RWPE1 (cell line): ENCODE measurements at regions not wholly inside any gene's neighbourhood (a gene's known extent, or its start where the extent isn't known, plus 50 kb on each side); places are given as distances from the start of the nearest gene placed in this dataset.
A peak's percentile ranks its signal among the peaks of the same experiment; 100 is the strongest.

Experiments
- CTCF ChIA-PET: fragments of 350-600 bp; sonication (Branson Sonifier 250); formaldehyde crosslinking; extraction: SDS; loops from one replicate; lab custom pipeline; 2021; lab: Yijun Ruan, JAX
- POLR2A ChIA-PET: fragments of 400-600 bp; formaldehyde crosslinking; extraction: SDS; loops from one replicate; lab custom pipeline; 2020; ENCODE audit warnings: antibody characterized with exemption; ENCODE audit not compliant: low non-redundant PET; lab: Yijun Ruan, JAX
- DNase-seq: peaks from one replicate; pipeline ENCODE4 v3.0.0; 2012; ENCODE audit warnings: low spot score
- H3K27ac ChIP-seq: fragments of 450-650 bp; 2 replicates; pipeline ENCODE4 v1.5.1; 2017
- TF ChIP-seq, protein P1 (sequence below): fragments of 450-650 bp; conservative IDR thresholded peaks from 2 replicates; pipeline ENCODE4 v1.5.1; 2017; ENCODE audit warnings: low read depth, mild to moderate bottlenecking

DNA sequence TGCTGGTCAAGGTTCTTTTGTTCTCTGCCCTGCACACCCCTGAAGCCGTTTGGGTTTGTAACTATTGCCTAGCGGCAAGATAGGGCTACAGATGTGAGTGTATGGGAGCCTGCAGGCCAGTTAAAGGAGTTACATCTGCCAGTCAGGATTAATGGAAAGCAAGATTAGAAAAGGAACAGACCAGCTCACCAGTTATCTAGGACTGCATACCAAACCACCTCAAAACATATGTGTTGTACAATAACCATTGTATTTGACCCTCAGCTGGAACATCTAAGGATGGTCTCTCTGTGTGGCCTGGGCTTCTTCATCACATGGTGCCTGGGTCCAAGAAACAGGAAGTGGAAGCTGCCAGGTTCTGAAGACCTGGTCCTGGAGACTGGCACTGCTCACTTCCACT lies 52.5 kb upstream of the FBXO28 start:
- CTCF ChIA-PET, result interaction anchor here (0.5 to 1.2 kb wide), 2 partner anchors 10 to 199 kb away, joined by 3 read pairs; no protein-coding TSS in a partner anchor
- H3K27ac ChIP-seq, result no peak overlapping the region

DNA sequence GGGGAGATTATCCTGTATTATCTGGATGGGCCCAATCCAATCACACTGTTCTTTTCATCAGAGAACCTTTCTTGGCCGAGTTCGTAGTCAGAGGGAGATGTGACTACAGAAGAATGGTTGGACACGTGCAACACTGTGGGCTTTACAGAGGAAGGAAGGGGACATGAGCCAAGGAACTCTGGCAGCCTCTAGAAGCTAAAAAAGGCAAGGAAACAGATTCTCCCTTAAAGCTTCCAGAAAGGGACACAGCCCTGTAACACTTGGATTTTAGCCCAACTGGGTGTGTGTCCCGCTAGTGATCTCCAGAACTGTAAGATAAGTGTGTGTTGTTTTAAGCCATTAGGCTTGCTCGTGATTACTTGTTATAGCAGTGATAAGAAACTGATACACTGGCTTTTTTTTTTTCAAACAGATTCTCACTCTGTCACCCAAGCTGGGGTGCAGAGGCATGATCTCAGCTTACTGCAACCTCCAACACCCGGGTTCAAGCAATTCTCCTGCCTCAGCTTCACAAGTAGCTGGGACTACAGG lies 53.9 kb upstream of the FBXO28 start:
- ChIA-PET CTCF (interaction anchor here (0.6 kb wide), 1 partner anchor 356 kb away, joined by 3 read pairs; no protein-coding TSS in a partner anchor), POLR2A (no interaction called here)
- TF ChIP-seq, protein P1, sequence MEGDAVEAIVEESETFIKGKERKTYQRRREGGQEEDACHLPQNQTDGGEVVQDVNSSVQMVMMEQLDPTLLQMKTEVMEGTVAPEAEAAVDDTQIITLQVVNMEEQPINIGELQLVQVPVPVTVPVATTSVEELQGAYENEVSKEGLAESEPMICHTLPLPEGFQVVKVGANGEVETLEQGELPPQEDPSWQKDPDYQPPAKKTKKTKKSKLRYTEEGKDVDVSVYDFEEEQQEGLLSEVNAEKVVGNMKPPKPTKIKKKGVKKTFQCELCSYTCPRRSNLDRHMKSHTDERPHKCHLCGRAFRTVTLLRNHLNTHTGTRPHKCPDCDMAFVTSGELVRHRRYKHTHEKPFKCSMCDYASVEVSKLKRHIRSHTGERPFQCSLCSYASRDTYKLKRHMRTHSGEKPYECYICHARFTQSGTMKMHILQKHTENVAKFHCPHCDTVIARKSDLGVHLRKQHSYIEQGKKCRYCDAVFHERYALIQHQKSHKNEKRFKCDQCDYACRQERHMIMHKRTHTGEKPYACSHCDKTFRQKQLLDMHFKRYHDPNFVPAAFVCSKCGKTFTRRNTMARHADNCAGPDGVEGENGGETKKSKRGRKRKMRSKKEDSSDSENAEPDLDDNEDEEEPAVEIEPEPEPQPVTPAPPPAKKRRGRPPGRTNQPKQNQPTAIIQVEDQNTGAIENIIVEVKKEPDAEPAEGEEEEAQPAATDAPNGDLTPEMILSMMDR, result no peak
- DNase-seq, result no peak
- no peak overlapping the region for H3K27ac ChIP-seq

More for the DNA sequence above, 52.5 kb upstream of the FBXO28 start:
- no peak for DNase-seq
- POLR2A ChIA-PET, result no interaction called here
- TF ChIP-seq, protein P1, result no peak

DNA sequence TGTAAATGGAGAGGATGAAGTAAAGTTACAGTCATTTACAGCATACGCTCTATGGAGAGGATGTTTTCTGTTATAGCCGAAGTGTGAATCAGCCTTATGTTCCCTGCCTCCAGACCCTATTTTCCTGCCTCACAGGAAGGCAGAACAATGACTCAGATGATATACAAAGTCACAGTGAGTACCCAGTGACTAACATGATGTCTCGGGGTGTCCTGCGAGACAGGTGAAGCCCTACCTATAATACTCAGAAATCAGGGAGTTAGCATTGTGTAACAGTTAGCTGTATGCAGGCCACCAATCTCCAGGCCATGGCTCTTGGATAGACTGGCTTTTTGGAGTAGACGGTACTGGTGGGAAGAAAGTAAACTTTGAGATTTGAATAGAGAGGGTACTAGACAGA lies 55.6 kb upstream of the FBXO28 start:
- no peak overlapping the region for H3K27ac ChIP-seq
- CTCF ChIA-PET, result no interaction called here
- TF ChIP-seq, protein P1, result no peak
- POLR2A ChIA-PET, result no interaction called here
- DNase-seq, result peak; percentile 79

DNA sequence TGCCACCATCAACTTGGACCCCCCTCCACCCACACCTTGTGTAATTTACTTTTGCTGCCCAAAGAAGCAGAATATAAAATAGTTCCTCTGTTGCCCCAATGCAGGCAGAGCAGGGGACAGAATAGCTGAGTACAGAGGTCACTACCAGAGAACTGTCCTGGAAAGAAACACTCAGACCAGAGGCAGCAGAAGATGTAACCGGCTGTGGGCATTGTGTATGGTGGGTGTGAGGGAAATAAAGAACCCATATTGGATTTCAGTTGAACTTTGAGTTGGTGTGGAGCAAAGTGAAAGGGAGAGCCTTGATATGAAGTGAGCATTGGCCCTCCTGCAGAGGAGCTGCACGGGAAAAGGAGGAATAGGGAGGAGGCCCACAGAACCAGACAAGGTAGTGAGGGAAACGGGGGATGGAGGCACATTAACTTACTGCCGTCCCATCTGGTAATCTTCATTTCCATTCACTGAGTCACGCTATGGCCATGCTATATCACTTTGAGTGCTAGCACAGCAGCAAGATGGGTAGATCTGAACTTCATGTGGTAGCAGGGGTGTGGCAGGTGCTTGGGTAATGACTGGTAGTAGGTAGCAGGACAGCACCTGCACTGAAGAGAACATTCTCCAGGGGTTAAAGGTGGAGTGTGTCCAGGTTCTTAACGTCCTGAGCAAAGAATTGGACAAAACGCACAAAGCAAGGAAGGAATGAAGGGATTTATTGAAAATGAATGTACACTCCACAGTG lies 56.3 kb upstream of the FBXO28 start:
- TF ChIP-seq, protein P1, result no peak
- peak; percentile 42 for DNase-seq
- no peak overlapping the region for H3K27ac ChIP-seq
- ChIA-PET POLR2A (no interaction called here), CTCF (interaction anchor here (0.7 kb wide), 1 partner anchor 1219 kb away, joined by 3 read pairs; no protein-coding TSS in a partner anchor)

DNA sequence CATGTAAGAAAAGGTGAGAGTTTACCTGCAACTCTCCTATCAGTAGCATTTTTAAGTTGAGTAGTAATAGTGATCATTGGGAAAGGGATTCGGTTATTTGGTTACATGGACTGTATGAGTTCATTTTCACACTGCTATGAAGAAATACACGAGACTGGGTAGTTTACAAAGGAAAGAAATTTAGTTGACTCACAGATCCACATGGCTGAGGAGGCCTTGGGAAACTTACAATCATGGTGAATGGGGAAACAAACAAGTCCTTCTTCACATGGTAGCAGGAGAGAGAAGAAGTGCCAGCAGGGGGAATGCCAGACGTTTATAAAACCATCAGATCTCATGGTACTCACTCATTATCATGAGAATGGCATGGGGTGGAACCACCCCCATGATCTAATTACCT lies 59.3 kb upstream of the FBXO28 start:
- ChIA-PET POLR2A (no interaction called here), CTCF (no interaction called here)
- no peak for DNase-seq
- TF ChIP-seq, protein P1, result no peak
- no peak overlapping the region for H3K27ac ChIP-seq

DNA sequence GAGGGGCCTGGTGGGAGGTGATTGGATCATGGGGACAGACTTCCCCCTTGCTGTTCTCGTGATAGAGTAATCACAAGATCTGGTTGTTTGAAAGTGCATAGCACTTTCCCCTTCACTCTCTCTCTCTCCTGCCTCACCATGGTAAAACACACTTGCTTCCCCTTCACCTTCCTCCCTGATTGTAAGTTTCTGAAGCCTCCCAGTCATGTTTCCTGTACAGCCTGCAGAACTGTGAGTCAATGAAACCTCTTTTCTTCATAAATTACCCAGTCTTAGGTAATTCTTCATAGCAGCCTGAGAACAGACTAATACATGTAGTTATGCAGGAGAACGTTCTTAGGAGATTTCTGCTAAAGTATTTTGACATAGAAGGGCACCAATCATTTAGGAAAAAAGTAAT lies 59.9 kb upstream of the FBXO28 start:
- no peak overlapping the region for H3K27ac ChIP-seq
- TF ChIP-seq, protein P1, result no peak
- ChIA-PET POLR2A (no interaction called here), CTCF (no interaction called here)
- no peak for DNase-seq
